Liver (tissue), 3 donors: ENCODE measurements at regions not wholly inside any gene's neighbourhood (a gene's known extent, or its start where the extent isn't known, plus 50 kb on each side); places are given as distances from the start of the nearest gene placed in this dataset.
"Not testable (repeated sequence)": the region's sequence is repeated elsewhere in the genome, so short reads cannot be mapped to it uniquely, and the experiment has no call there.

Experiments used
- CTCF ChIP-seq: fragments of 150-350 bp; IDR thresholded peaks from 2 replicates; pipeline ENCODE4 v1.5.1; 2017; ENCODE audit warnings: improper control_type of control experiment, low read depth, low read length; ENCODE audit not compliant: missing input control
- EGR1 ChIP-seq, 2 donors: IDR thresholded peaks; 2 replicates each; pipeline ENCODE4 v1.6.1; 2016 to 2018; ENCODE audit warnings: antibody characterized with exemption in 2 of 2, low read depth in 2 of 2
- FOXA1 ChIP-seq: IDR thresholded peaks from 2 replicates; pipeline ENCODE4 v1.6.1; 2016; ENCODE audit warnings: antibody characterized with exemption
- GABPA ChIP-seq, 2 donors: IDR thresholded peaks in 1 of 2; conservative IDR thresholded peaks in 1 of 2; 2 replicates each; pipeline ENCODE4 v1.6.1; 2016; ENCODE audit warnings: antibody characterized with exemption in 2 of 2, mild to moderate bottlenecking in 1 of 2, moderate library complexity in 1 of 2
- JUND ChIP-seq, 2 donors: IDR thresholded peaks; 2 replicates each; pipeline ENCODE4 v1.6.1; 2016; ENCODE audit warnings: antibody characterized with exemption in 2 of 2
- MAX ChIP-seq: IDR thresholded peaks from 2 replicates; pipeline ENCODE4 v1.6.1; 2016; ENCODE audit warnings: antibody characterized with exemption
- RAD21 ChIP-seq, 2 donors: IDR thresholded peaks; 2 replicates each; pipeline ENCODE4 v1.6.1; 2016; ENCODE audit warnings: antibody characterized with exemption in 2 of 2, mild to moderate bottlenecking in 2 of 2
- REST ChIP-seq: IDR thresholded peaks from 2 replicates; pipeline ENCODE4 v1.6.1; 2016; ENCODE audit warnings: antibody characterized with exemption, mild to moderate bottlenecking
- RXRA ChIP-seq, 2 donors: IDR thresholded peaks; 2 replicates each; pipeline ENCODE4 v1.6.1; 2017 to 2018; ENCODE audit warnings: antibody characterized with exemption in 2 of 2, mild to moderate bottlenecking in 1 of 2
- SP1 ChIP-seq: IDR thresholded peaks from 2 replicates; pipeline ENCODE4 v1.6.1; 2018; ENCODE audit warnings: antibody characterized with exemption, mild to moderate bottlenecking
- TAF1 ChIP-seq: conservative IDR thresholded peaks from 2 replicates; pipeline ENCODE4 v1.6.1; 2016; ENCODE audit warnings: antibody characterized with exemption, mild to moderate bottlenecking
- YY1 ChIP-seq: IDR thresholded peaks from 2 replicates; pipeline ENCODE4 v1.6.1; 2016; ENCODE audit warnings: antibody characterized with exemption, mild to moderate bottlenecking
- ZBTB33 ChIP-seq: IDR thresholded peaks from 2 replicates; pipeline ENCODE4 v1.6.1; 2016; ENCODE audit warnings: antibody characterized with exemption
- TF ChIP-seq, protein P1 (sequence below): IDR thresholded peaks from 2 replicates; pipeline ENCODE4 v1.6.1; 2016; ENCODE audit warnings: antibody characterized with exemption
- donor health status: healthy.
- donor health status: healthy.

- TF ChIP-seq CTCF; MAX; JUND (IDR thresholded peaks at IDR 0.05); EGR1 (IDR thresholded peaks at IDR 0.05; ENCODE audit: low read depth in 2 of 2); YY1; ZBTB33; GABPA (IDR thresholded peaks at IDR 0.05 in 1 of 2, conservative IDR thresholded peaks at IDR 0.05 in 1 of 2); SP1; REST; TAF1; RAD21 (IDR thresholded peaks at IDR 0.05); FOXA1; RXRA (IDR thresholded peaks at IDR 0.05): not testable (repeated sequence)
- TF ChIP-seq, protein P1, sequence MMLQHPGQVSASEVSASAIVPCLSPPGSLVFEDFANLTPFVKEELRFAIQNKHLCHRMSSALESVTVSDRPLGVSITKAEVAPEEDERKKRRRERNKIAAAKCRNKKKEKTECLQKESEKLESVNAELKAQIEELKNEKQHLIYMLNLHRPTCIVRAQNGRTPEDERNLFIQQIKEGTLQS, result not testable (repeated sequence)
These were observed 4840.7 kb upstream of the OR11H1 start for GRCh38 chr22:10687256-10687655.
